Left forelimb (tissue), 1 donor: ENCODE measurements at regions not wholly inside any gene's neighbourhood (a gene's known extent, or its start where the extent isn't known, plus 50 kb on each side); places are given as distances from the start of the nearest gene placed in this dataset.
"Not testable (repeated sequence)": the region's sequence is repeated elsewhere in the genome, so short reads cannot be mapped to it uniquely, and the experiment has no call there.

Experiments
- DNase-seq: peaks from one replicate; pipeline ENCODE4 v3.0.0-alpha.2; 2018; ENCODE audit warnings: low spot score

DNA sequence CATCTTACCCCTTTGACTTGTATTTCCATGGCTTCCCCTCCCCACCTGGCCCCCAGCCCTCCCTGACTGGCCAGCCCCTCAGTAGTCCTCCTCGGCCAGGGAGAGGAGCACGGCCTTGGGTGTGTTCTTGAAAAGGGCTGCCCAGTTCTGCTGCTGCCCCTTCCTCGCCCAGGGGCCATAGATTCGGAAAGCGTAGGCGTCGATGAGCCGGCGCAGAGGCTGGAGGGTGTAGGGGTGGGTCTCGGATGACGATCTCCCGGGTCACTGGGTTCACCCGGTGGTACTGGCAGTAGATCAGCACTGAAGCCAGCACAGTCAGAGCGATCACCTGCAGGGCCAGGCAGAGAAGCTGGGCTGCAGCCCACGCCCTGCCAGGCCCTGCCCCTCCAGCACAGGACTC, 71.7 kb downstream of the ZNF479 start:
- DNase-seq, result not testable (repeated sequence)

DNA sequence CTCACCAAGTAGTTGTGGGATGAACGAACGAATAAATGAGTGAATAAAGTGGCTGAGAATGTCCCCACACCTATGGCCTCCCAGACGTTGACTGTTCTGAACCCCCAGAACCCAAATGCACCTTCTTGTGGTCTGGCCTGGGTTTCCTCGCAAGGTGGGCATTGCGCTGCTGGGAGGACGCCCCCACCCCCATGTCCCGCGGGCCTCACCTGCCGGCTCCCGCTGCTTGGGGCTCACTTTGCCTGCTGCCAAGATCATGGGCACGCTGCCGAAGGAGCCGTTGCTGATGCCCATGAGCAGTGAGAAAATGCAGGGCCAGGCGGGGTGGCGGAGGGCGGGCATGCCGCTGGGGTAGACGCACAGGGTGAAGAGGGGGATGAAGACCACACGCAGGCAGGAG, 115.9 kb downstream of the ZNF479 start:
- not testable (repeated sequence) for DNase-seq

DNA sequence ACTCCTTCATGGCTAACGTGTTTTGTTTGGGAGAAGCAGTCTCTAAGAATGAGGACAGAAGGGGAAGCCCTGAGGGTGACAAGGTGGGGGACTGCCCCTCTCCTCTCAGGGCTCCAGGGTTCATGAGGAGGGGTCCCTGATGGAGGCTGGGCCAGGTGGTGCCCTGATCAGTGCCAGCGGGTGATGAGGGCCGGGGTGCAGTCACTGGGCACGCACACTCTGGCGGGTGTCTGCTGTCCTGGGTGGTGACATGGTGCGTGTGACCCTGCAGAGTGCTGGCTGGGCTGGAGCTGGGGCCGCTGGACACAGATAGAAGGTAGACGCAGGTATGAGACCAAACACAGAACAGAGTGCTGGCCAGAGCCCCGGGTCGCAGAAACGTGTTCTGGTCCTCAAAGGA, 118.5 kb downstream of the ZNF479 start:
- DNase-seq, result not testable (repeated sequence)

DNA sequence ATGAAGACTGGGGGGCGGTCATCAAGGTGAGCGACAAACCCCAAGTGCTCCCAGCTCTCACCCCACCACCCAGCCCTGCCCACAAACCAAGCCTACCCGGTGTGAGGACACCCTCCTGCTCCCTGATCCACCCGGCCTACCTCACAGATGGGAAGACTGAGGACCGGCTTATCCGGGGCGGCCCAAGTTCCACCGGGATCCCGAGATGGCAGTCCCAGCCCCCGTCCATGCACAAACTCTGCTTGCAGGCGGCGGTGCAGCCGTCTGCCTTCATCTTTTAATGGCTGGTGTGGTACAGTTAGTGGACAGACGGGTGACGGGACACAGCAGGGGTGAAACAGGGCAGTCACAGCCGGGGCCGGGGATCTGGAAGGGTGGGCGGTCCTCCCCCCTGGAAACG, 119.3 kb downstream of the ZNF479 start:
- not testable (repeated sequence) for DNase-seq

DNA sequence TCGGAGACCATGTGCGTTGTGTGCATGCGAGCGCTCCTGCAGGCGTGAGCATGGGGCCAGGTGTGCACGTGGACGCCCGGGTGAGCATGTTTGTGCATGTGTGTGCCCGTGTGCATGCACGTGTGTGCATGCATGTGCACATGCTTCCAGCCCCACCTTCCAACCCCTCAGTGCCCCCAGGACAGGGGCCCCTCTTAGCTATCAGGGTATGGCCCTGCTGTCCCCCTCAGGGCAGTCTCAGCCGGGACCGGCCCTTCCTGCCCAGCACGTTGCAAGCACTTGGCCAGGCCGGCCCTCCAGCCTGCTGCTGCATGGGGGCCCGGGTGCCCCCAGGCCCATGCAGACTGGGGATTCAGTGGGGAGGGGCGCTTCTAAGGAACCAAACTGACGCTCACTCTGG, 123.0 kb downstream of the ZNF479 start:
- not testable (repeated sequence) for DNase-seq

DNA sequence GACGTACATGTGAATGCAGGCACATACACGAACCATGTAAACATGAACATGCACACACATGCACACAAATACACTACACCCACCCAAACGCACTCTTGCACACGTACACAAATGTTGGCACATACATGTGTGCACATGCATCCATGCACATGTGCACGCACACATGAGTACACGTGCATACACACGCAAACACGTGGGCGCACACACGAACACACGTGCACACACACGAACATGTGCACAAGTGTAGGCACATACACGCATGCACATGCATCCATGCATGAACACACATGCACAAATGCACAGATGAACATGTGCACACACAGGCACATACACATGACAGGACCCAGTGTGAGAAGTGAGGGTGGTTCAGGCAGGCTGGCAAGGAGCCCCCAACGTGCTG, 126.3 kb downstream of the ZNF479 start:
- not testable (repeated sequence) for DNase-seq

DNA sequence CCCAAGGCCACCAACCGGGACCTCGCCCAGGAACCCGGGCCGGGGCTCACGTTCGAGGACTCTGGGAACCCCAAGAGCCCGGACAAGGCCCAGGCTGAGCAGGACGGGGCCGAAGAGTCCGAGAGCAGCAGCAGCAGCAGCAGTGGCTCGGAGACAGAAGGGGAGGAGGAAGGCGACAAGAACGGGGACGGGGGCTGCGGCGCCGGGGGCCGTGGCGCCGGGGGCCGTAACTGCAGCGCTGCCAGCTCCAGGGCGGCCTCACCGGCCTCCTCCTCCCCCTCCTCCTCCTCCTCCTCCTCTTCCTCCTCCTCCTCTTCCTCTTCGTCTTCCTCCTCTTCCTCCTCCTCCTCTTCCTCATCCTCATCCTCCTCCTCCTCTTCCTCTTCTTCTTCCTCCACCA, 128.4 kb downstream of the ZNF479 start:
- not testable (repeated sequence) for DNase-seq

DNA sequence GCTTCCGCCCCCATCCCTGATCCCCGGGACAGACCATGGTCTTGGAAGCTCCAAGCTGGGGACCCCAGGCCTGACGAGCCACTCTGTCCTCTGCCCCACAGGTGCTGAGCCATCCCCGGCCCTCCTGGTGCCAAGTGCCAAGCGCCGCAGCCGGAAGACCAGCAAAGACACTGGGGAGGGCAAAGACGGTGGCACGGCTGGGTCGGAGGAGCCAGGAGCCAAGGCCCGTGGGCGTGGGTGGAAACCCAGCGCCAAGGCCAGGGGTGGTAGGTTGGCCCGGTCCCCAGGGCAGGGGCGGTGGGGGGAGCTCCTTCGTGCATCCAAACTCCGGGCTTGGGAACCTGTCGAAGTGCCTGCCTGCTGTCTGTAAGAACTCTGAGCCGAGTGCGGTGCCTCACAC, 130.3 kb downstream of the ZNF479 start:
- not testable (repeated sequence) for DNase-seq

DNA sequence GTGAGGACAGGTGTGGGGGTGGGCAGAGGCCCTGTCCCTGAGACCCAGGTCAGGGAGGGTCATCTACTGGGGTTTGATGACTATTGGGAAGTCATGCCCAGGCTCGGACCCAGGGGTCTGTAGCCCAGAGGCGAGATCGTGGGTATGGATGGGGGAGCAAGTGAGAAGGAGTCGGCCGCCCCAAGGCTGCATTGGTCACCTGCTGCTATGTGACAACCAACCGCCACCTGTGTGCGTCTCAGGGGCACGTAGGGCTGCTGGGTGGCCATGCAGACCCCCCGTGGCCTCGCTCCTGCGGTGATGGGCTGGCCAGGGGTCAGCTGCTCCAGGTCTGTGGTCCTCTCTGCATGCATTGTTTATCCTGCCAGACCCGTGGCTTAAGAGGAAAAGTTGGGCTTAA, 138.5 kb downstream of the ZNF479 start:
- peak; percentile 23 for DNase-seq

DNA sequence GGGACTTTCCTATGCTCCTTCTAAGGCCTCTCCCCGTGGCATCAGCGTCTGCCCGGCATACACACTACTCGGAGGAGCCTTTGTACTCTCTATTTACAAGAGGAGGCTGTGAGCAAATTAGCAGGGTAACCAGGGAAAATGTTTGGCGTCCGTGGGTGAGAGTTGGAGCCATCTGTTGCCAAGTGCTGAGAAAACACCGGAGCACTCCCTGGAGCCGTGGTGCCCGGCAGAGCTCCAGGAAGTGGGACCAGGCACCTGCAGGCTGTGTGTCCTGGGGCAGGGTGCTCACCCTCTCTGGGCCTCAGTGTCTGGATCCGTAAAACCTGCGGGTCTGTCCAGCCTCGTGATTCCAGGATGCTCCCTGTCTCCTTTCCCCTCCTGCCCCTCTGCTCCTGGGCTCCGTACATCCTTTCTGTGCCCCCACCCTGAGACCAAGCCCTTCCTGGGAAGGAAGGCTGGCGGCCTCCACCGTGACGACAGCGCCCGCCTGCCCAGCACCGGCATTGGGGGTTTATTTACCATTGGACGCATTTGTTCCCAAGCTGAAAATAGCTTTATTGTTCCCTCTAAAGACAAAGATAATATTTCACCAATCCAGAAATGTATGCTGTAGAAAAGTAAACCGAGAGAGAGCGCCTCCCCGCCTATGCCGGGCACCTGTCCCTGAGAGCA, 174.4 kb downstream of the ZNF479 start:
- DNase-seq, result not testable (repeated sequence)

DNA sequence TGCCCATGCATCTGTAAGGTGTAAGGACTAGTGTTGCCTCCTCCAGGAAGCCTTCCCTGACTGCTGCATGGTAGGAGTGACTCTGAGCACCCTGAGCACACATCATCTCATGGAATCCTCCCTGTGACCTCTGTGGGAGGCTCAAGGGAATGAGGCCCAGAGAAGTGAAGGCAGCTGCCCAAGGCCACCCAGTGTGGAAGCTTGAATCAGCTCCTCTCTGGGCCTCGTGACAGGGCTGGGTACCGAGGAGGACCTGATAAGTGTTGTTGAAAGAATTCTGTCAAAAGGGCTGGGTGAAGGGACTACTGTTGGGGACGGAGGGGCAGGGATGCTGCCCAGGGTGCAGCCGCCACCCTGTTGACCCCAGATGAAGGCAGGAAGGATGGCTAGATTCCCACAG, 175.2 kb downstream of the ZNF479 start:
- not testable (repeated sequence) for DNase-seq

DNA sequence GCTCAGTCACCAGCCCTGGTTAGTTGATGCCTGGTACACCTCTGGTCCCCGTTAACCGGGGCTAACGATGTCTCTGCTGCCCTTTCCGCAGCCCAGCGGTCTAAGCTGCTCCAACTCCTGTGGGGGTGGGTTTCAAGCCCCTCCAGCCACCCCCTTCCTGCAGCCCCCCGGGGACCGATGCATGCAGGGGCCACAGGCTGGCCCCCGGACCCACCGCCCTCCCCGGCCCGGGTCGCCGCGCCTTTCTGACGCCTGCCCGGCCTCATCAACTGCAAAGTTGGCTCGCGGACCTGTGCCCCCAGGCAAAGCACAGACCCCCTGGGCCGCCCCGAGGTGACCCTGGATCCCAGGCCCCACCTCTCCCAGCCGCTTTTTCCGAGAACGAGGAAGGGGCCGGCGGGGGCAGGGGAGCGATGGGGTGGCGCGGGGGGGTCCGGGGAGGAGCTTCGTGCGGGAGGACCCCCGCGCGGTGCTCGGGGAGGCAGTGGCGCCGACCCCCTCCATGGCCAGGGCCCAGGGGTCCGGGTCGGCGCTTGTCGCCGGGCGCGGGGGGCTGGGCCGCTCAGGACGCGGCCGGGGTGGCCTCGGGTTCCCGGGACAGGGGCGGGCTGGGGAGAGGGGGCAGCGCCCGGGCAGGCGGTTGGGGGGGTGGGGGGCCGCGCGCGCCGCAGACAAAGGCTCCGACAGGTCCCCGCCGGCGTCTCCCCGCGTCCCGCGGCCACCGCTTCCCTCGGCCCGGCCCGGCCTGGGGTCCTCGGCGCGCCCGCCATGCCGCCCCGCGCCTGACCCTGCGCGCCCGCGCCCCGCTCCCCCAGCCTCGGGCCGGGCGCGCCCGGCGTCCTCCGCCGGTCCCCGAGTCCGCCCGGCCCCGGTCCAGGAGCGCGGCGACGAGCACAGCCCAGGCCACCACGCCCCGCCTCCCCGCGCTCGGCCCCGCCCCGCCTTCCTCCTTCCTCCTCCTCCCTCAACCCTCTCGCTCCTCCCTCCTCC, 183.6 kb downstream of the ZNF479 start:
- DNase-seq, result not testable (repeated sequence)

DNA sequence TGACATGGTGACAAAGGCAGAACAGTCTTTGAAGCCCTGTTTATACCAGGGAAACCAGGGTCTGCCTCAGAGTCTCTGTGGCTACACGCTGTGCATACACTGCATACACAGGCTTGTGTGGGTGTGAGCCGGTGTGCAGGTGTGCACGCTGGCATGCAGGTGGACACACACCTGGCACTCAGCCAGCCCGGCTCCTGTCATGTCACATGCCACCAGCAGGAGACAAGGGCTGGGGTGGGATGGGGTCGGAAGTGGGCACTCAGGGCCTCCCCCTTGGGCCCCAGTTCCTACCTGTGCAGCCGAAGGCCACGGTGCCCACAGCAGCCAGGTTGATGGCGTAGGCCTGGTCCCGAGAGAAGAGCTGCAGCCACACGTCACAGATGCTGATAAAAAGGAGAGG, 192.2 kb downstream of the ZNF479 start:
- DNase-seq, result not testable (repeated sequence)

DNA sequence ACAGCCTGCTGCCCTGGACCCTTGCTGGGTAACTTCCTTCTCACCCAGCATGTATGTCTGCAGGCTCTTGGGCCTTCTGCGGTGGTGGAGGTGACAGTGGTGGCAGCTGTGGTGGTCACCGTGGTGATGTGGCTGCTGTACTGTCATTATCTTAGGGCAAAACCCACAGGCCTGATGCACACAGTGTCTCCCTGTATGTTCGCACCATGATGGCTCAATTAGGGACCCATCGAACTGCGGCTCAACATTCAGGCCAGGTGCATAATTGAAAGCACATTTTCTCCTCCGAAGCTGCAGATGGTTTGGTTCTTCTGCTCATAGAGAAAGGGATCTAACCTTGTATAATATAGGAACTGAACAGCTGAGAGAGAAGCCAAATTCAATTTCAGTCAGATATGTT, 208.3 kb downstream of the ZNF479 start:
- DNase-seq, result not testable (repeated sequence)

DNA sequence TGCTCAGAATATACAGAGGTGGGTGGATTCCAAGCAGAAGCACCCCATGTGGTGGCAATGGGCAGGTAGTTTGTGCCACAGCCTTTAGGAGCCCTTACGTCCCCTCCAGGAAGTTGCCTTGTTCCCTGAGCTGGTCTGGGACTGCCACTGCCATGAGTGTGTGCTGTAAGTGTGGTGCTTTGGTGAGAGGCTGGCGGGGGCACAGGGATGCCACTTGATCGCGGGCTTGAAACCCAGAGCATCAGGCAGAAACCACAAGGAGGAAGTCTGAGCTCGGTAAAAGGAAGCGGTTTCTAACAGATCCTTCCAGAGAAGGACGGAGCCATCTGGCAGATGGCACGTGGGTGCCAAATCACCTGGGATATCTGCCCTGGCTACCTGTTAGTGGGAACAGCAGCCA, 221.3 kb downstream of the ZNF479 start:
- not testable (repeated sequence) for DNase-seq

DNA sequence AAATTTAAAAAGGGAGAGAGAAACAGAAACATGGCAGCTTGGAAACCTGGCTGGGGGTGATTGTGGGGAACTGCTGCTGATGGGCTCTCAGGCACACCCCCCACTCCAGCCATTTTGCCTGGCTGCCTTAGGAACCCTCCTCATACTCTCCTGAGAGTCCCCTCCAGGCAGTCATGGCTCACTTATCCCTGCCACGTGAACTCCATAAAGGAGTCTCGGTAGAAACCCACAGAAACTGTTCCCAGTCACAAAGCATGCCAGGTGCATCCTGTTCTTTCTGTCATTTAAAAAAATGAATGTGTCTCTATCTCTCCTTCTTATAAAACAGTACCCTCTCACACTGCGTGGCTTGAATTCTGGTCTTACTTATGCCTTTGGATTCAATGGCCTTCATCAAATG, 242.8 kb downstream of the ZNF479 start:
- not testable (repeated sequence) for DNase-seq

DNA sequence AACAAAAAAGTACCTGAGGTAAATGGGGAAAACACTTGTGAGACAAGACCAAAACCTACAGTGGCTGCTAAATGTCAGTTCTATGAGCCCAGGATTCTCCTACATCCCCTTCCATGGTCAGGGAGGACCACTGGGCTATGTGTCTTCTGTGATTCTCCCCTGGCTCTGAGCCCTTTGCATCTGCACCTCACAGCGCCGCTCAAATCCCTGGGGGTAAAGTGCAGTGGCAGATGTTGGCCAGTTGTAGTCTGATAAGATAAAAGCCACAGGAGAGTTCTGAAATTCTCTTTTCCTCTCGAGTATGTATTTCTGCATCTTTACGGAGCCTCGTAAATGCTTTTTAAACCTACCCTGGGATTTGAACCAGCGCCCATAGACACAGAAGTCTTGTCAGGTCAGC, 247.1 kb downstream of the ZNF479 start:
- DNase-seq, result not testable (repeated sequence)

DNA sequence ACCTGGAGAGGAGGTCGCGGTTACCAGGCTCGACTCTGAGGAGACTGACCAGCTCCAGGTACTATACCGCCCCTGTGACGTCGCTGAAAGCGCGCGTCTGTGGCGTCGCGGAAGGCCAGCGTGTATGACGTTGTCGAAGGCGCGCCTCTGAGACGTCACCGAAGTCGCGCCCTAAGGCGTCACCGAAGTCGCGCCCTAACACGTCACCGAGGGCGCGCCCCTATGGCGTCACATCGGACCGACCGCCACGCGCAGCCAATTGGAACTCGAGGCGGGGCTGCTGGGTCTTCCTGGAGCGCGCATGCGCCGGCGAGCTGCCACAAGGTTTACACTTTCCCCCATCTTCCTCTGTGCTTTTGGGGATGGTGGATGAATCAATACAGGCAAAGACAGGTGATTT, 249.9 kb downstream of the ZNF479 start:
- DNase-seq, result not testable (repeated sequence)
